ENCODE measurements at regions not wholly inside any gene's neighbourhood (a gene's known extent, or its start where the extent isn't known, plus 50 kb on each side); places are given as distances from the start of the nearest gene placed in this dataset.

- Histone ChIP-seq H3K27me3 (ENCODE audit: insufficient read depth, low read length) (no peaks in the 10 kb centered on the region), H3K36me3 (ENCODE audit: control insufficient read depth in 1 of 2, insufficient read depth in 2 of 2, low read length in 2 of 2) (no peaks in the 10 kb centered on the region), H3K4me3 (replicated peaks in 1 of 2; ENCODE audit: low read depth in 1 of 2, low read length in 2 of 2) (no peak overlapping the region), H3K4me1 (ENCODE audit: control insufficient read depth in 1 of 2, insufficient read depth in 2 of 2, low read length in 2 of 2) (no peaks in the 10 kb centered on the region), H3K79me2 (ENCODE audit: insufficient read depth, low read length) (no peaks in the 10 kb centered on the region), H3K4me2 (ENCODE audit: low read length) (no peak overlapping the region), H3K9me3 (ENCODE audit: control insufficient read depth in 1 of 2, insufficient read depth in 1 of 2, low read depth in 1 of 2, low read length in 2 of 2) (no peaks in the 10 kb centered on the region), H2AFZ (ENCODE audit: low read depth, low read length, poor library complexity, severe bottlenecking) (no peak overlapping the region), H3K9ac (ENCODE audit: low read length) (no peak overlapping the region), H4K20me1 (ENCODE audit: insufficient read depth) (no peaks in the 10 kb centered on the region), H3K27ac (ENCODE audit: low read depth, low read length) (no peak overlapping the region), H3K9me2 (ENCODE audit: insufficient read depth) (no peaks in the 10 kb centered on the region)
- intact Hi-C loops (cut with micrococcal nuclease): no loop called here
- no TSS peak for BruUV-seq (replicated peaks)
- RAD21 ChIA-PET (ENCODE audit: low non-redundant PET in 1 of 2, low total read pairs in 2 of 2, uncharacterized antibody in 2 of 2, unreplicated experiment in 2 of 2): no interaction called here
- ATAC-seq: no peak
- no peak for TF ChIP-seq ELF1 (IDR thresholded peaks at IDR 0.05; ENCODE audit: borderline replicate concordance, low read depth)
- no peak for TF ChIP-seq CBX3 (IDR thresholded peaks at IDR 0.05; ENCODE audit: low read depth)
- no peak for TF ChIP-seq MAX (IDR thresholded peaks at IDR 0.05)
- TF ChIP-seq POLR2AphosphoS5 (IDR thresholded peaks at IDR 0.05; ENCODE audit: low read depth, low read length): no peak
- no peak for TF ChIP-seq YY1 (IDR thresholded peaks at IDR 0.05; ENCODE audit: extremely low read depth, insufficient replicate concordance, low read depth, low read length)
- no peak for TF ChIP-seq EZH2 (IDR thresholded peaks at IDR 0.05)
- no peak for TF ChIP-seq RAD21 (IDR thresholded peaks at IDR 0.05; ENCODE audit: low read depth)
- TF ChIP-seq REST (IDR thresholded peaks at IDR 0.05; ENCODE audit: low read depth): no peak
- no peak for TF ChIP-seq SRF (IDR thresholded peaks at IDR 0.05; ENCODE audit: low read depth)
- no peak for TF ChIP-seq CTCF (IDR thresholded peaks at IDR 0.05 in 2 of 3, conservative IDR thresholded peaks at IDR 0.05 in 1 of 3; ENCODE audit: borderline replicate concordance in 1 of 3, insufficient read depth in 1 of 3, low read depth in 2 of 3, low read length in 2 of 3)
- TF ChIP-seq SIN3A (IDR thresholded peaks at IDR 0.05; ENCODE audit: low read depth): no peak
- no peak for TF ChIP-seq CEBPB (IDR thresholded peaks at IDR 0.05; ENCODE audit: low read depth)
- no peak for TF ChIP-seq EZH2phosphoT487 (IDR thresholded peaks at IDR 0.05; ENCODE audit: borderline replicate concordance)
- no peak for TF ChIP-seq ATF3 (IDR thresholded peaks at IDR 0.05)
- TF ChIP-seq FOSL1 (IDR thresholded peaks at IDR 0.05; ENCODE audit: low read depth): no peak
- TF ChIP-seq ZFX (IDR thresholded peaks at IDR 0.05): no peak
- POLR2A ChIA-PET: no interaction called here
- no peak for DNase-seq (ENCODE audit: low read depth, low spot score)
- CTCF ChIA-PET: no interaction called here
These were observed 194.3 kb upstream of the RPS6KA3 start for GRCh38 chrX:20461002-20461401.
